Breast epithelium (tissue), 3 donors: ENCODE measurements at regions not wholly inside any gene's neighbourhood (a gene's known extent, or its start where the extent isn't known, plus 50 kb on each side); places are given as distances from the start of the nearest gene placed in this dataset.

Experiments used
- CTCF ChIP-seq, 3 donors: fragments of 450-650 bp; IDR thresholded peaks; one replicate each; pipeline ENCODE4 v1.5.1; 2016 to 2017; ENCODE audit warnings: antibody characterized with exemption in 3 of 3, mild to moderate bottlenecking in 3 of 3, moderate library complexity in 3 of 3
- POLR2A ChIP-seq: fragments of 450-650 bp; IDR thresholded peaks from one replicate; pipeline ENCODE4 v1.6.1; 2016; ENCODE audit warnings: antibody characterized with exemption, mild to moderate bottlenecking, moderate library complexity
- POLR2AphosphoS5 ChIP-seq, 3 donors: sonication (generic); formaldehyde crosslinking; IDR thresholded peaks; one replicate each; pipeline ENCODE4 v1.6.1; 2017; ENCODE audit warnings: antibody characterized with exemption in 3 of 3

- TF ChIP-seq POLR2A (no peak), CTCF (IDR thresholded peaks at IDR 0.05) (no peak), POLR2AphosphoS5 (IDR thresholded peaks at IDR 0.05) (no peak)
Measured at GRCh38 chr4:153929675-153930074, 140.8 kb upstream of the SFRP2 start.
